Loucy (cell line): ENCODE measurements at regions not wholly inside any gene's neighbourhood (a gene's known extent, or its start where the extent isn't known, plus 50 kb on each side); places are given as distances from the start of the nearest gene placed in this dataset.

Experiments
- H2AFZ ChIP-seq: fragments of 200-600 bp; sonication (generic); 2 replicates; pipeline ENCODE4 v1.6.0; 2016; ENCODE audit warnings: antibody characterized with exemption, mild to moderate bottlenecking, low read length, moderate library complexity
- H3F3A ChIP-seq: fragments of 200-600 bp; 2 replicates; pipeline ENCODE4 v1.6.0; 2016; ENCODE audit warnings: antibody characterized with exemption, low read depth, mild to moderate bottlenecking
- H3K27me3 ChIP-seq: fragments of 200-600 bp; sonication (generic); 2 replicates; pipeline ENCODE4 v1.6.1; 2014; ENCODE audit warnings: low read length, mild to moderate bottlenecking; ENCODE audit not compliant: insufficient read depth, poor library complexity, severe bottlenecking
- H3K36me3 ChIP-seq: fragments of 200-600 bp; sonication (generic); 2 replicates; pipeline ENCODE4 v1.6.1; 2016; ENCODE audit warnings: low read length; ENCODE audit not compliant: insufficient read depth
- H3K4me1 ChIP-seq: fragments of 200-600 bp; sonication (generic); 2 replicates; pipeline ENCODE4 v1.5.1; 2014; ENCODE audit warnings: low read length, mild to moderate bottlenecking; ENCODE audit not compliant: insufficient read depth, poor library complexity, severe bottlenecking
- H3K4me2 ChIP-seq: fragments of 200-600 bp; sonication (generic); 2 replicates; pipeline ENCODE4 v1.6.0; 2014; ENCODE audit warnings: antibody characterized with exemption, low read length, low read depth, mild to moderate bottlenecking; ENCODE audit not compliant: poor library complexity, severe bottlenecking
- H3K4me3 ChIP-seq: fragments of 200-600 bp; sonication (generic); 2 replicates; pipeline ENCODE4 v1.5.1; 2014; ENCODE audit warnings: low read length, mild to moderate bottlenecking, mixed read lengths; ENCODE audit not compliant: poor library complexity, severe bottlenecking
- H3K79me2 ChIP-seq: fragments of 200-600 bp; sonication (generic); 2 replicates; pipeline ENCODE4 v1.6.1; 2014; ENCODE audit warnings: low read length; ENCODE audit not compliant: insufficient read depth
- H3K9ac ChIP-seq: fragments of 200-600 bp; sonication (generic); 2 replicates; pipeline ENCODE4 v1.6.0; 2014; ENCODE audit warnings: mild to moderate bottlenecking, low read depth, low read length, moderate library complexity; ENCODE audit not compliant: poor library complexity, severe bottlenecking
- H3K9me2 ChIP-seq: fragments of 200-600 bp; sonication (generic); replicated peaks from 2 replicates; pipeline ENCODE4 v1.6.1; 2016; ENCODE audit warnings: low read depth, low read length, mixed read lengths
- H3K9me3 ChIP-seq: fragments of 200-600 bp; sonication (generic); 2 replicates; pipeline ENCODE4 v1.6.1; 2014; ENCODE audit warnings: mild to moderate bottlenecking, antibody characterized with exemption, low read length, low read depth; ENCODE audit not compliant: insufficient read depth
- H4K20me1 ChIP-seq: fragments of 200-600 bp; sonication (generic); 2 replicates; pipeline ENCODE4 v1.6.0; 2014; ENCODE audit warnings: antibody characterized with exemption, low read length, mild to moderate bottlenecking; ENCODE audit not compliant: insufficient read depth, poor library complexity, severe bottlenecking
- CTCF ChIP-seq: fragments of 200-600 bp; sonication (generic); conservative IDR thresholded peaks from 2 replicates; pipeline ENCODE4 v1.5.1; 2014; ENCODE audit warnings: mild to moderate bottlenecking, antibody characterized with exemption, low read length
- EZH2phosphoT487 ChIP-seq: fragments of 200-600 bp; IDR thresholded peaks from 2 replicates; pipeline ENCODE4 v1.6.1; 2018; ENCODE audit warnings: antibody characterized with exemption, mild to moderate bottlenecking, moderate library complexity, borderline replicate concordance

GRCh38 chr10:63720072-63720537 lies 198.9 kb downstream of the REEP3 start:
- Histone ChIP-seq H3K9me2 (no peaks in the 10 kb centered on the region), H3K9ac (no peak overlapping the region), H2AFZ (no peak overlapping the region), H3K27me3 (no peaks in the 10 kb centered on the region), H3K4me2 (peak overlapping the region; percentile 35), H3K79me2 (no peaks in the 10 kb centered on the region), H4K20me1 (no peaks in the 10 kb centered on the region), H3K4me1 (no peaks in the 10 kb centered on the region), H3F3A (no peaks in the 10 kb centered on the region), H3K36me3 (no peaks in the 10 kb centered on the region), H3K4me3 (no peak overlapping the region), H3K9me3 (no peaks in the 10 kb centered on the region)
- TF ChIP-seq EZH2phosphoT487 = no peak
- TF ChIP-seq CTCF = peak; percentile 96

GRCh38 chr10:63720676-63721075 lies 199.5 kb downstream of the REEP3 start:
- Histone ChIP-seq H3K27me3 (no peaks in the 10 kb centered on the region), H3K4me3 (no peak overlapping the region), H3K4me1 (no peaks in the 10 kb centered on the region), H3K79me2 (no peaks in the 10 kb centered on the region), H3K9me3 (no peaks in the 10 kb centered on the region), H3K4me2 (peak overlapping the region; percentile 35), H3K36me3 (no peaks in the 10 kb centered on the region), H3K9me2 (no peaks in the 10 kb centered on the region), H3F3A (no peaks in the 10 kb centered on the region), H4K20me1 (no peaks in the 10 kb centered on the region), H3K9ac (no peak overlapping the region), H2AFZ (peak overlapping the region; percentile 41; the same call in 1 of the 2 replicates)
- TF ChIP-seq EZH2phosphoT487 (no peak), CTCF (no peak)

- no peaks in the 10 kb centered on the region for H3K36me3 ChIP-seq
These were observed 201.3 kb downstream of the REEP3 start for GRCh38 chr10:63722537-63722936.

More at GRCh38 chr10:63722537-63722936, 201.3 kb downstream of the REEP3 start:
- Histone ChIP-seq H4K20me1 (no peaks in the 10 kb centered on the region), H3K9ac (no peak overlapping the region), H3K4me2 (no peak overlapping the region), H3K9me2 (no peaks in the 10 kb centered on the region), H3F3A (no peaks in the 10 kb centered on the region), H2AFZ (peak overlapping the region; percentile 57), H3K4me3 (no peak overlapping the region), H3K4me1 (no peaks in the 10 kb centered on the region), H3K9me3 (no peaks in the 10 kb centered on the region), H3K79me2 (no peaks in the 10 kb centered on the region), H3K27me3 (no peaks in the 10 kb centered on the region)
- no peak for TF ChIP-seq CTCF
- no peak for TF ChIP-seq EZH2phosphoT487
